Esophagus (tissue), 2 donors: ENCODE measurements at regions not wholly inside any gene's neighbourhood (a gene's known extent, or its start where the extent isn't known, plus 50 kb on each side); places are given as distances from the start of the nearest gene placed in this dataset.
A peak's percentile ranks its signal among the peaks of the same experiment; 100 is the strongest.

Source experiments
- H3K27ac ChIP-seq, 2 donors: one replicate each; pipeline ENCODE4 v1.5.1; 2013; ENCODE audit warnings: low read depth in 2 of 2, mild to moderate bottlenecking in 2 of 2, inconsistent platforms in 1 of 2, low read length in 1 of 2, moderate library complexity in 1 of 2
- H3K27me3 ChIP-seq, 2 donors: one replicate each; pipeline ENCODE4 v1.6.1; 2013; ENCODE audit warnings: low read length in 2 of 2, control low read depth in 1 of 2, mild to moderate bottlenecking in 1 of 2; ENCODE audit not compliant: insufficient read depth in 2 of 2, control insufficient read depth in 1 of 2
- H3K36me3 ChIP-seq, 2 donors: one replicate each; pipeline ENCODE4 v1.6.1; 2013; ENCODE audit warnings: low read length in 1 of 2; ENCODE audit not compliant: control insufficient read depth in 2 of 2, insufficient read depth in 2 of 2
- H3K4me1 ChIP-seq, 2 donors: one replicate each; pipeline ENCODE4 v1.6.1; 2013; ENCODE audit warnings: low read length in 1 of 2; ENCODE audit not compliant: control insufficient read depth in 2 of 2, insufficient read depth in 2 of 2
- H3K4me3 ChIP-seq, 2 donors: one replicate each; pipeline ENCODE4 v1.5.1; 2013; ENCODE audit warnings: low read length in 2 of 2, mild to moderate bottlenecking in 2 of 2, low read depth in 1 of 2, moderate library complexity in 1 of 2
- H3K9me3 ChIP-seq, 2 donors: one replicate each; pipeline ENCODE4 v1.6.1; 2013; ENCODE audit warnings: mild to moderate bottlenecking in 2 of 2, low read depth in 1 of 2, low read length in 1 of 2, moderate library complexity in 1 of 2; ENCODE audit not compliant: control insufficient read depth in 2 of 2, insufficient read depth in 1 of 2
- WGBS, 2 donors: extraction: QIAGEN DNeasy Blood & Tissue Kit; methylation state at CpG; one replicate each; pipeline ENCODE4 v1.1.7; 2013; 5-methylcytosine and 5-hydroxymethylcytosine counted together
- donor health status: healthy with polysubstance abuse.
- donor health status: Bipolar disorder and iron deficiency.

GRCh38 chr2:8090748-8091700 lies 590.8 kb upstream of the ID2 start:
- 72 to 74% methylated on average over 5 of the region's 5 CpGs for WGBS, 2 donors
- H3K27ac ChIP-seq, result peak overlapping the region; percentile 21 to 62
- H3K27me3 ChIP-seq, result no peaks in the 10 kb centered on the region
- no peaks in the 10 kb centered on the region for H3K4me1 ChIP-seq
- H3K36me3 ChIP-seq, result no peaks in the 10 kb centered on the region
- H3K9me3 ChIP-seq, result no peaks in the 10 kb centered on the region
- H3K4me3 ChIP-seq, result no peak overlapping the region

GRCh38 chr2:8094526-8094925 lies 587.3 kb upstream of the ID2 start:
- H3K4me1 ChIP-seq, result no peaks in the 10 kb centered on the region
- H3K4me3 ChIP-seq, result no peak overlapping the region
- H3K36me3 ChIP-seq, result no peaks in the 10 kb centered on the region
- H3K27me3 ChIP-seq, result no peaks in the 10 kb centered on the region
- 93 to 94% methylated on average over 18 of the region's 18 CpGs for WGBS, 2 donors
- H3K9me3 ChIP-seq, result no peaks in the 10 kb centered on the region
- no peak overlapping the region for H3K27ac ChIP-seq

GRCh38 chr2:8095978-8096377 lies 585.9 kb upstream of the ID2 start:
- Histone ChIP-seq H3K4me3 (no peak overlapping the region), H3K4me1 (no peaks in the 10 kb centered on the region), H3K9me3 (no peaks in the 10 kb centered on the region), H3K36me3 (no peaks in the 10 kb centered on the region), H3K27me3 (no peaks in the 10 kb centered on the region), H3K27ac (no peak overlapping the region)
- 87 to 94% methylated on average over 4 of the region's 4 CpGs for WGBS, 2 donors

GRCh38 chr2:8096484-8096883 lies 585.4 kb upstream of the ID2 start:
- Histone ChIP-seq H3K4me3 (no peak overlapping the region), H3K9me3 (no peaks in the 10 kb centered on the region), H3K36me3 (no peaks in the 10 kb centered on the region), H3K4me1 (no peaks in the 10 kb centered on the region), H3K27me3 (no peaks in the 10 kb centered on the region), H3K27ac (no peak overlapping the region)
- WGBS, 2 donors, result 64 to 89% methylated on average over 1 of the region's 1 CpG

GRCh38 chr2:8098476-8099266 lies 583.2 kb upstream of the ID2 start:
- 55 to 78% methylated on average over 6 of the region's 6 CpGs for WGBS, 2 donors
- Histone ChIP-seq H3K9me3 (no peaks in the 10 kb centered on the region), H3K27me3 (no peaks in the 10 kb centered on the region), H3K27ac (no peak overlapping the region), H3K4me3 (no peak overlapping the region), H3K4me1 (no peaks in the 10 kb centered on the region), H3K36me3 (no peaks in the 10 kb centered on the region)

GRCh38 chr2:8099267-8099582 lies 582.6 kb upstream of the ID2 start:
- 88 to 91% methylated on average over 4 of the region's 4 CpGs for WGBS, 2 donors
- no peaks in the 10 kb centered on the region for H3K9me3 ChIP-seq
- H3K4me1 ChIP-seq, result no peaks in the 10 kb centered on the region
- H3K27ac ChIP-seq, result no peak overlapping the region
- H3K4me3 ChIP-seq, result no peak overlapping the region
- no peaks in the 10 kb centered on the region for H3K36me3 ChIP-seq
- H3K27me3 ChIP-seq, result no peaks in the 10 kb centered on the region

- no peaks in the 10 kb centered on the region for H3K36me3 ChIP-seq
- H3K4me3 ChIP-seq, result no peak overlapping the region
- H3K27me3 ChIP-seq, result no peaks in the 10 kb centered on the region
- H3K27ac ChIP-seq, result no peak overlapping the region
- WGBS, 2 donors, result 95% methylated on average over 2 of the region's 2 CpGs
- H3K4me1 ChIP-seq, result no peaks in the 10 kb centered on the region
- H3K9me3 ChIP-seq, result no peaks in the 10 kb centered on the region
Observed at GRCh38 chr2:8101614-8102277, 580.1 kb upstream of the ID2 start.

- Histone ChIP-seq H3K4me3 (no peak overlapping the region), H3K27me3 (no peaks in the 10 kb centered on the region), H3K36me3 (no peaks in the 10 kb centered on the region), H3K27ac (no peak overlapping the region), H3K9me3 (no peaks in the 10 kb centered on the region), H3K4me1 (no peaks in the 10 kb centered on the region)
- WGBS, 2 donors, result 94% methylated on average over 4 of the region's 4 CpGs
Observed at GRCh38 chr2:8102470-8102869, 579.4 kb upstream of the ID2 start.

- Histone ChIP-seq H3K9me3 (no peaks in the 10 kb centered on the region), H3K27ac (no peak overlapping the region)
- WGBS, 2 donors, result 48 to 62% methylated on average over 6 of the region's 6 CpGs
Observed at GRCh38 chr2:8103085-8103708, 578.7 kb upstream of the ID2 start.

More at GRCh38 chr2:8103085-8103708, 578.7 kb upstream of the ID2 start:
- Histone ChIP-seq H3K27me3 (no peaks in the 10 kb centered on the region), H3K4me3 (no peak overlapping the region), H3K36me3 (no peaks in the 10 kb centered on the region), H3K4me1 (no peaks in the 10 kb centered on the region)
